ENCODE measurements at regions not wholly inside any gene's neighbourhood (a gene's known extent, or its start where the extent isn't known, plus 50 kb on each side); places are given as distances from the start of the nearest gene placed in this dataset.

DNA sequence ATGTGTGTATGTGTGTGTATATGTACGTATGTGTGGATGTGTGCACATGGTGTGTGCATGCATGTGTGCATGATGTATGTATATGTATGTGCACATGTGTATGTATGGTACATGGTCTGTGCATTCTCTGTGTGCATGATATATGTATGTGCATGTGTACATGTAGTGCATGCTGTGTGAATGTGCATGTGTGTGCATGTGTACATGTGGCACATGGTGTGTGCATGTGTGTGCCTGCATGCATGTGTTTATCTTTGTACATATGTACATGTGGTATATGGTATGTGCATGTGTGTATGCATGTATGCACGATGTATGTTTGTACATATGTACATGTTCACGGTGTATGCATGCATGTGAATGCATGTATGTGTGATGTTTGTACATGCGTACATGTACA, 383.7 kb downstream of the TYW1 start:
- DNase-seq (ENCODE audit: extremely low read depth, low read depth) = no peak
- TF ChIP-seq, protein P1, sequence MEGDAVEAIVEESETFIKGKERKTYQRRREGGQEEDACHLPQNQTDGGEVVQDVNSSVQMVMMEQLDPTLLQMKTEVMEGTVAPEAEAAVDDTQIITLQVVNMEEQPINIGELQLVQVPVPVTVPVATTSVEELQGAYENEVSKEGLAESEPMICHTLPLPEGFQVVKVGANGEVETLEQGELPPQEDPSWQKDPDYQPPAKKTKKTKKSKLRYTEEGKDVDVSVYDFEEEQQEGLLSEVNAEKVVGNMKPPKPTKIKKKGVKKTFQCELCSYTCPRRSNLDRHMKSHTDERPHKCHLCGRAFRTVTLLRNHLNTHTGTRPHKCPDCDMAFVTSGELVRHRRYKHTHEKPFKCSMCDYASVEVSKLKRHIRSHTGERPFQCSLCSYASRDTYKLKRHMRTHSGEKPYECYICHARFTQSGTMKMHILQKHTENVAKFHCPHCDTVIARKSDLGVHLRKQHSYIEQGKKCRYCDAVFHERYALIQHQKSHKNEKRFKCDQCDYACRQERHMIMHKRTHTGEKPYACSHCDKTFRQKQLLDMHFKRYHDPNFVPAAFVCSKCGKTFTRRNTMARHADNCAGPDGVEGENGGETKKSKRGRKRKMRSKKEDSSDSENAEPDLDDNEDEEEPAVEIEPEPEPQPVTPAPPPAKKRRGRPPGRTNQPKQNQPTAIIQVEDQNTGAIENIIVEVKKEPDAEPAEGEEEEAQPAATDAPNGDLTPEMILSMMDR (IDR thresholded peaks at IDR 0.05; ENCODE audit: low read depth, low read length) = no peak

DNA sequence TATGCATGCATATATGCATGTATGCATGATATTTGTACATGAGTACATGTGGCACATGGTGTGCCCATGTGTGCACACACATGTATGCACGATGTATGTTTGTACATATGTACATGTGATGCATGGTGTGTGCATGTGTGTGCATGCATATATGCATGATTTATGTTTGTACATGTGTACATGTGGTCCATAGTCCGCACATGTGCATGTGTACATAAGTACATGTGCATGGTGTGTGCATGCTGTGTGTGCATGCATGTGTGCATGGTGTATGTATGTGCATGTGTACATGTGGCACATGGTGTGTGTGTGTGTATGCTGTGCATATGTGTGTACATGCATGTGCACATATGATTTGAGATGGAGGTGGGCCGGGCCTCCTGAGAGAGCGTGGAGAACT, 384.2 kb downstream of the TYW1 start:
- TF ChIP-seq, protein P1 (IDR thresholded peaks at IDR 0.05; ENCODE audit: low read depth, low read length) = no peak
- DNase-seq (ENCODE audit: extremely low read depth, low read depth) = no peak

DNA sequence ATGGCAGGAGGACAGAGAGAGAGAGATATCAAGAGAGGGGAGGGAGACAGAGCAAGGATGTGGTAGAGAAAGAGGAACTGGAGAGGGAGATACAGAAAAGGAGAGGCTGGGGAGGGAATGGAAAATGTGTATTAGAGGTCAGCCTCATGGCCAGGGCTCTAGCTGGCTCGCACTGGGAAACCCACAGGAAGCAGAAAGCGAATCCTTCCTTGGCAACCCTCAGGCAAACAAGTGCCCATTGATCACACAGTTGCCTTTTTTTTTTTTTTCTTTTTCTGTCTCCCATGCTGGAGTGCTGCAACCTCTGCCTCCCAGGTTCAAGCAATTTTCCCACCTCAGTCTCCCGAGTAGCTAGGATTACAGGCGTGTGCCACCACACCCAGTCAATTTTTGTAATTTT, 391.2 kb downstream of the TYW1 start:
- no peak for DNase-seq (ENCODE audit: extremely low read depth, low read depth)
- TF ChIP-seq, protein P1 (IDR thresholded peaks at IDR 0.05; ENCODE audit: low read depth, low read length) = no peak

DNA sequence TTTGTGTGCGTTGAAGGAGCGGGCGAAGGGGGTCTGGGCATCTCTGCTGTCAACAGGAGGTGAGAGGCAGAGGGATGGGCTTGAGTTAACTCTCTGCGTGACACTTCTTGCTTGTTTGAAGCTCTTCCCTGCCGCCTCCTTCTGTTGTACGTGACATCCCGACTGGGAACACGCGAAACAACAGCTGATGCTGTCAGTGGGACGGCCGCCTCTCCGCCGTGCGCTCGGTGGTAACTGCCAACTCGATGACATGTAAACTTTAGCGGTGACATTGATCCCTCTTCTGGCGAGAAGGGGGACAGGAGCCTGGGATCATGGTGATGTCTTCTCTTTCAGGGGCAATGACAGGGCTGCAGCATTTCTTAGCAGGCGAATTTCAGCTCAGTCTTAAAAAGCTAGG, 394.5 kb downstream of the TYW1 start:
- TF ChIP-seq, protein P1 (IDR thresholded peaks at IDR 0.05; ENCODE audit: low read depth, low read length) = no peak
- DNase-seq (ENCODE audit: extremely low read depth, low read depth) = no peak

DNA sequence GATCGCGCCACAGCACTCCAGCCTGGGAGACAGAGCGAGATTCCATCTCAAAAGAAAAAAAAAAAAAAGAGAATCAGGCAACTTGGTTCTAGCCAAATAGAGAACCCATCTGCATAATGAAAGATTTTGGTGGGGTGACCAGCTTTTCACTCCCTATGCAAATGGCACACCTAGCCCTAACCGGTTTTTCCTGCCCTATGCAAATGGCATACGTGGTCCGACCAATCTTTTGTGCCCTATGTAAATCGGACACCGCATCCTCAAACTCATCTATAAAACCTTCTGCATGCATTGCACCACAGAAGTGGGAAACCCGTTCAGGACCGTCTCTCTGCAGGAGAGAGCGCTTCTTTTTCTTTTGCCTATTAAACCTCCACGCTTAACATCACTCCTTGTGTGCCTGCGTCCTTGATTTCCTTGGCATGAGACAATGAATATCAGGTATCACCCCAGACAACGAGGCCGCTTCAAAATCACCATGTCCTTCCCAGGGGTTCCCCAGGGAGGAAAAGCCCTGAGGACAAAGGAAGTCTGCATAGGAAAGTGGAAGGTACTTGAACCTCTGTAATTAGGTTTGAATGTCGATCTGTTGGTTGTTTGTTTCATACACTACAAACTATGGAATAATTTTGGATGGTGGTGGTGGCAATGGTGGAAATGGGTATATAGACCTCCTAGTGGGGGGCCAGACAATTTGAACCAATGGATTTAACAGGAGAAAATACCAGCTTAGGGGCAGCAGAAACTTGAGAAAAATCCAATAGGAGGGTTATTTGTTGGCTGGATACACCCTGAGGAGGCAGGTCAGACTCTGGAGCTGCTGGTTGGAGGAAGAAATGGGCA, 396.2 kb downstream of the TYW1 start:
- TF ChIP-seq, protein P1 (IDR thresholded peaks at IDR 0.05; ENCODE audit: low read depth, low read length) = no peak
- DNase-seq (ENCODE audit: extremely low read depth, low read depth) = no peak

DNA sequence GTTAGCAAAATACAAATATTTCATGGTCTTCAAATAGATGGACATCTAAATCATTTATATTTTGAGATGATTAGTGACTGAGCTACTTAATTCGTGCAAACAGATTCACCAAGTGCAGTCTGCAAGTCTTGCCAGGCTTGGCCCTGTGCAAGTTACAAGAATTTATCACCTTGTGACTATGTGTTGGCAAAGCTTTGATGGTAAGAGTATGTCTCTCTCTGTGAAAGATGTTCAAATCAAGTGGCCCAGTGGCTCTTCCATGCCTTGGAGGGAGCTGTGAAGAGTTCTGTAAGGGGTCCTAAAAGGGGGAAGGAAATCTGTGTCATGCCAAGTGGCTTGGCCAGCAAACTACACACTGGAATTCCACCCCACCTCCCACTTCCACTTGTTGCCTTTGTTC, 397.3 kb downstream of the TYW1 start:
- TF ChIP-seq, protein P1 (IDR thresholded peaks at IDR 0.05; ENCODE audit: low read depth, low read length) = no peak
- no peak for DNase-seq (ENCODE audit: extremely low read depth, low read depth)

DNA sequence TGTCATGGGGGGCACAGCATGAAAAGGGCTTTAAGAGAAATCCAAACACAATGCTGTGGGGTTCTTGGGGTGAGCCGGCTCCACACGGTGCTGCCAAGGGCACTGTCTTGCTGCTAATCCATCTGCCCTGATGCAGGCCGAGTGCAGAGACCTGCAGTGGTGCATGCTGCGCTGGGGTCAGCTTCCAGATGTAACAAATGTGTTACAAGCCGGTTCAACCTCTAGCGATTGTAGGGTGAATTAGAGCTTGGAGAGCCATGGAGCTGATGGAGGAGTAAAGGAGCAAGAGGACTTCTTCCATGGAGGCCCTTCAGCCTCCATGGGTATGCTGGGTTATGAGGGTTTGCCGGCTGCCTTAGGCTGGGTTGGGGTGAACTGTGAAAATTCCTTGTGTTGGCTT, 402.3 kb downstream of the TYW1 start:
- TF ChIP-seq, protein P1 (IDR thresholded peaks at IDR 0.05; ENCODE audit: low read depth, low read length) = no peak
- DNase-seq (ENCODE audit: extremely low read depth, low read depth) = no peak

Data from AG09319 (cell line).